Right atrium auricular region (tissue), 2 donors: ENCODE measurements at regions not wholly inside any gene's neighbourhood (a gene's known extent, or its start where the extent isn't known, plus 50 kb on each side); places are given as distances from the start of the nearest gene placed in this dataset.

Experiments
- DNase-seq: peaks from one replicate; pipeline ENCODE4 v3.0.0-alpha.2; 2019; ENCODE audit warnings: low spot score
- H3K27ac ChIP-seq, 2 donors: fragments of 200-600 bp; sonication (generic); 1 replicate in 1 of 2; 2 replicates in 1 of 2; pipeline ENCODE4 v1.5.1; 2016 to 2019
- H3K27me3 ChIP-seq, 2 donors: fragments of 200-600 bp; sonication (generic); one replicate each; pipeline versions ENCODE4 v1.5.1 to v1.6.0; 2017 to 2019
- H3K36me3 ChIP-seq: fragments of 200-600 bp; sonication (generic); one replicate; pipeline ENCODE4 v1.5.1; 2016
- H3K4me1 ChIP-seq, 2 donors: fragments of 200-600 bp; sonication (generic); one replicate each; pipeline versions ENCODE4 v1.5.1 to v1.6.0; 2017 to 2019
- H3K4me3 ChIP-seq, 2 donors: fragments of 200-600 bp; sonication (generic); 1 replicate in 1 of 2; 2 replicates in 1 of 2; pipeline ENCODE4 v1.5.1; 2017 to 2019; ENCODE audit warnings: mild to moderate bottlenecking in 1 of 2, moderate library complexity in 1 of 2
- H3K9me3 ChIP-seq, 2 donors: fragments of 200-600 bp; sonication (generic); one replicate each; pipeline ENCODE4 v1.5.1; 2019
- TF ChIP-seq, protein P1 (sequence below), 2 donors: fragments of 200-600 bp; sonication (generic); IDR thresholded peaks; one replicate each; pipeline ENCODE4 v1.5.1; 2019; ENCODE audit warnings: antibody characterized with exemption in 2 of 2

DNA sequence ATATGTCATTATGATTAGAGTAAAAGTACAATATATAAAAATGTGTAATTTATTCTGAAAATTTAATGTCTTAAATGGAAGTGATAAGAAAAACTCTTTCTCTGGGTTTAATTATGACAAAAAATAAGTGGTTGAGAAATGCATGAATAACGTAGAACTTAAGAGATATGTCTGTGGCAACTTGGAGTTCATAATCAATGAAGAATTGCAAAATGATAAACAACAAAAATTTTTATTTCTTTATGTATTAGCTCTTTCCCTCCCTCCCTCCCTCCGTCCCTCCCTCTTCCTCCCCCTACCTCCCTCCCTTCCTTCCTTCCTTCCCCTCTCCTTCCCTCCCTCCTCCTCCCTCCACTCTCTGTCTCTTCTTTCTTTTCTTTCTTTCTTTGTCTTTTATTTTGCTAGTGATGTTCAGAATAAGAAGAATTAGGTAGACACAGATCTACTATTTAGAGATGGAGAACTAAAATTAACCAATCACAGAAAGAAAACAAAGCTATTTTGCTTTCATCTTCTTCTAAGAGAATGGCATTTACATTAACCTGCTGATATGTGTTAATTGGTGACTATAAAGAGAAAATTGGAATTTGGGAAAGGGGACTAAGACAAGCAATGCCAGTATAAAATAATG is 96.3 kb upstream of the PDC start:
- Histone ChIP-seq H3K36me3 (no peaks in the 10 kb centered on the region), H3K27ac (no peak overlapping the region), H3K4me3 (no peak overlapping the region), H3K27me3 (no peaks in the 10 kb centered on the region), H3K9me3 (peaks cover 0 to 5% of the 10 kb centered on the region in 2 donors), H3K4me1 (no peaks in the 10 kb centered on the region)
- DNase-seq, result no peak
- TF ChIP-seq, protein P1, sequence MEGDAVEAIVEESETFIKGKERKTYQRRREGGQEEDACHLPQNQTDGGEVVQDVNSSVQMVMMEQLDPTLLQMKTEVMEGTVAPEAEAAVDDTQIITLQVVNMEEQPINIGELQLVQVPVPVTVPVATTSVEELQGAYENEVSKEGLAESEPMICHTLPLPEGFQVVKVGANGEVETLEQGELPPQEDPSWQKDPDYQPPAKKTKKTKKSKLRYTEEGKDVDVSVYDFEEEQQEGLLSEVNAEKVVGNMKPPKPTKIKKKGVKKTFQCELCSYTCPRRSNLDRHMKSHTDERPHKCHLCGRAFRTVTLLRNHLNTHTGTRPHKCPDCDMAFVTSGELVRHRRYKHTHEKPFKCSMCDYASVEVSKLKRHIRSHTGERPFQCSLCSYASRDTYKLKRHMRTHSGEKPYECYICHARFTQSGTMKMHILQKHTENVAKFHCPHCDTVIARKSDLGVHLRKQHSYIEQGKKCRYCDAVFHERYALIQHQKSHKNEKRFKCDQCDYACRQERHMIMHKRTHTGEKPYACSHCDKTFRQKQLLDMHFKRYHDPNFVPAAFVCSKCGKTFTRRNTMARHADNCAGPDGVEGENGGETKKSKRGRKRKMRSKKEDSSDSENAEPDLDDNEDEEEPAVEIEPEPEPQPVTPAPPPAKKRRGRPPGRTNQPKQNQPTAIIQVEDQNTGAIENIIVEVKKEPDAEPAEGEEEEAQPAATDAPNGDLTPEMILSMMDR (IDR thresholded peaks at IDR 0.05), result no peak

DNA sequence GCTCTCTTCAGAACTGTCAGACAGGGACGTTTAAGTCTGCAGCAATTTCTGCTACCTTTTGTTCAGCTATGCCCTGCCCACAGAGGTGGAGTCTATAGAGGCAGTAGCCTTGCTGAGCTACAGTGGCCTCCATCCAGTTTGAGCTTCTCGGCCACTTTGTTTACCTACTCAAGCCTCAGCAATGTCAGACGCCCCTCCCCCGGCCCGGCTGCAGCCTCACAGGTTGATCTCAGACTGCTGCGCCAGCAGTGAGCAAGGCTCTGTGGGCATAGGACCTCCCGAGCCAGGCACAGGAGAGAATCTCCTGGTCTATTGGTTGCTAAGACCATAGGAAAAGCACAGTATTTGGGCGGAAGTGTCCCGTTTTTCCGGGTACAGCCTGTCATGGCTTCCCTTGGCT is 89.9 kb upstream of the PDC start:
- Histone ChIP-seq H3K9me3 (peaks cover 0 to 20% of the 10 kb centered on the region in 2 donors), H3K36me3 (no peaks in the 10 kb centered on the region), H3K4me1 (no peaks in the 10 kb centered on the region), H3K27me3 (no peaks in the 10 kb centered on the region), H3K4me3 (no peak overlapping the region), H3K27ac (no peak overlapping the region)
- no peak for DNase-seq
- TF ChIP-seq, protein P1 (IDR thresholded peaks at IDR 0.05), result no peak

DNA sequence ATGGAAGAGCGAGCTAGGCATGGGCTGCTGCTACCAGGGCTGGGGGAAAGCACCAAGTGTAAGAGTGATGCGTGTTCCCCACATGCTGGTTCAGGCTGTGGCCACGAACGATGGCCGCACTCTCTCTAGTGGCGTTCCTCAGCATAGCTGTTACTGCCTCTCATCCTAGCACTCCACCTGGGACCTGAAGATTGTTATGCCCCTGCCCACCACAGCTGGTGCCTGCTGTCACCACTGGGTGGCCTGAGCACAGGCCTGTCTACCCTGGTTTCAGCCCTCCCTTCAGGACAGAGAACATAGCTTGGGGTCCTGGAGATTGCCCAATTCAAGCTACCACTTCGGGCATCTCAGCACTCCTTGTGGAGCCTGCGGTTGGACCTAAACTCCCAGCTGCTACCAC is 80.1 kb upstream of the PDC start:
- H3K27ac ChIP-seq, result no peak overlapping the region

DNA sequence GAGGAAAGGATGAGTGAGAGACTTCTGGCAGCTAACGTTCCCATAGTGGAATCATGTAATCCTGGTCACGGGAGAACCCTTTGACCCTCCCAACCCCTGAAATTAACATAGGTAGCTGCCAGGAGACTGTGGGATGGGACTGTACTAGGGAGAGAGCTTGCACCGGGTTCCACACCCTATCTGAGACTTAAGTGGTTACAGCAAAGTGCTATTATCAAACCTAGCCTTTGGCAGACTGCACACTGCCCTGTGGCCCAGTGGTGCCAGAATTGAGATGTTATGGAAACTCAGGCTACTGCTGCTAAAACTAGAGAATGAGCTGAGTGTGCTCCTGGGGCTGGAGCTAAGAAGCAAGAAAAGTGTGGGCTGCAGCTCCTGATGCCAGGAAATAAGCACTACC is 79.6 kb upstream of the PDC start:
- Histone ChIP-seq H3K4me1 (peaks cover 0 to 9% of the 10 kb centered on the region in 2 donors), H3K4me3 (no peak overlapping the region), H3K27ac (no peak overlapping the region), H3K27me3 (no peaks in the 10 kb centered on the region), H3K36me3 (no peaks in the 10 kb centered on the region), H3K9me3 (peaks cover 0 to 20% of the 10 kb centered on the region in 2 donors)
- no peak for DNase-seq
- TF ChIP-seq, protein P1 (IDR thresholded peaks at IDR 0.05), result no peak

More for the DNA sequence above, 80.1 kb upstream of the PDC start:
- Histone ChIP-seq H3K27me3 (no peaks in the 10 kb centered on the region), H3K9me3 (peaks cover 0 to 20% of the 10 kb centered on the region in 2 donors), H3K4me1 (peaks cover 0 to 4% of the 10 kb centered on the region in 2 donors), H3K36me3 (no peaks in the 10 kb centered on the region), H3K4me3 (no peak overlapping the region)
- DNase-seq, result no peak
- TF ChIP-seq, protein P1 (IDR thresholded peaks at IDR 0.05), result no peak

DNA sequence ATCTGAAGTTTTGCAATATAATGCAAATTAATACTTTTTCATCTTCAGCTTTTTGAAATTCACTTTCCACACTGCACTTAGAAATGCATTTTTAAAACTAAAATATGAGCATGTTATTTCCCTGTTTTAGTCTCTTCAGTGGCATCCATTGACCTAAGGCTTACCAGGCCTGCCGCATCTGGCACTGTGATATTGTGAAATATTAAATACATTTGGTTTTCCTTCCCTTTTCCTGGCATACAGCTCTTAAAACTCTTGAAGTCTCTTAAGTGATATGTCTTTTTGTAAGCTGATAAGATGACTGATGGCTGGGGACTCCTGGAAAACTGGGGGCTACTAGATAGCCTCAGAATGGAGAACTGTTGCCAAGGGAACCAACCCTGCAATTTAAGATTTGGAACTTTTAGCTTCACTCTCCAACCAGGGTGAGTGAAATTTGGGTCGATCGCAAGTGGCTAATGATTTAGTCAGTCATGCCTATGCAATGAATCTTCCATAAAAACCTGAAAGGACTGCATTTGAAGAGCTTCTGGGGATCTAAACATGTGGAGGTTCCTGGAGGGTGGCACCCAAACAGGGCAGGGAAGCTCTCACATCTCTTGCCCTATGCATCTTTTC is 75.5 kb upstream of the PDC start:
- H3K36me3 ChIP-seq, result no peaks in the 10 kb centered on the region
- H3K9me3 ChIP-seq, result no peaks in the 10 kb centered on the region
- H3K4me3 ChIP-seq, result no peak overlapping the region
- no peak overlapping the region for H3K27ac ChIP-seq
- DNase-seq, result no peak
- H3K4me1 ChIP-seq, result peaks cover 0 to 11% of the 10 kb centered on the region in 2 donors
- TF ChIP-seq, protein P1 (IDR thresholded peaks at IDR 0.05), result no peak
- H3K27me3 ChIP-seq, result no peaks in the 10 kb centered on the region
